22Rv1 (cell line): ENCODE measurements at regions not wholly inside any gene's neighbourhood (a gene's known extent, or its start where the extent isn't known, plus 50 kb on each side); places are given as distances from the start of the nearest gene placed in this dataset.

Experiments
- ZFX ChIP-seq: fragments of 450-650 bp; IDR thresholded peaks from 2 replicates; pipeline ENCODE4 v1.6.1; 2017; ENCODE audit warnings: antibody characterized with exemption, borderline replicate concordance
- TF ChIP-seq, protein P1 (sequence below): fragments of 450-650 bp; IDR thresholded peaks from 2 replicates; pipeline ENCODE4 v1.5.1; 2017; ENCODE audit warnings: mild to moderate bottlenecking

DNA sequence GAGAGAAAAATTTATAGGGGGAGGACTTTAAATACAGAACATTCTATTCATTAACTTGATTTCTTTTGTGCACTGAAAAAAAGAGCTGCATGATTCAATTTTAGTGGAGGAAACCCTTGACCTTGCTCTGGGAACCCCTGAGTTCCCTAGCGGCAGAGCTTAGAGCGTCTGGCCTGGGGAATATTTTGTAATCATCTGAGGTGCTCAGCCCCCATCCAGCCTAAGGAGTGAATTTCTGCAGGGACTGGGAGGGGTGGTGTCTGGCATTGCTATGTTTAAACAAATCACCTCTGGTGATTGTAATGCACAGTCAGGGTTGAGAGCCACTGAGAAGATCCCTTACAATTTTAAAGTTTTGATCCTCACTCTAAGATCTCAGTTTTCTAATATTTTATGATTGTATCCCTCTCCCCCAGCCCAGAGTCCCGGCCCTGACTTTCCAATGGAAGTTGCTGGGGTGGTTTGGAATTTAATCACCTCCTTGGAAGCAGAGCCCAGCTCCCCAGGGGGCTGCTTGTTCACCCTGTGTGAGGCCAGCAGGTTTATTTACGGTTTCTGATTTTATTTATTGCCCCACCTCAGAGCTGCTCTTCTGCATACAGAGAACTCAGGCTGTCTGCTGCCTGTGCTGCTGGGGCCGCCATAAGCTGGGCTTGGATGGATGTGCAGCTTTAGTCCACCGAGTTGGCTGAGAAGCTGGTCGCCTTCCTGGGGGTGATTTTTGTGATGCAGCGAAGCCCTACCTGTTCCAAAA is 263.1 kb downstream of the LRFN2 start:
- TF ChIP-seq, protein P1, sequence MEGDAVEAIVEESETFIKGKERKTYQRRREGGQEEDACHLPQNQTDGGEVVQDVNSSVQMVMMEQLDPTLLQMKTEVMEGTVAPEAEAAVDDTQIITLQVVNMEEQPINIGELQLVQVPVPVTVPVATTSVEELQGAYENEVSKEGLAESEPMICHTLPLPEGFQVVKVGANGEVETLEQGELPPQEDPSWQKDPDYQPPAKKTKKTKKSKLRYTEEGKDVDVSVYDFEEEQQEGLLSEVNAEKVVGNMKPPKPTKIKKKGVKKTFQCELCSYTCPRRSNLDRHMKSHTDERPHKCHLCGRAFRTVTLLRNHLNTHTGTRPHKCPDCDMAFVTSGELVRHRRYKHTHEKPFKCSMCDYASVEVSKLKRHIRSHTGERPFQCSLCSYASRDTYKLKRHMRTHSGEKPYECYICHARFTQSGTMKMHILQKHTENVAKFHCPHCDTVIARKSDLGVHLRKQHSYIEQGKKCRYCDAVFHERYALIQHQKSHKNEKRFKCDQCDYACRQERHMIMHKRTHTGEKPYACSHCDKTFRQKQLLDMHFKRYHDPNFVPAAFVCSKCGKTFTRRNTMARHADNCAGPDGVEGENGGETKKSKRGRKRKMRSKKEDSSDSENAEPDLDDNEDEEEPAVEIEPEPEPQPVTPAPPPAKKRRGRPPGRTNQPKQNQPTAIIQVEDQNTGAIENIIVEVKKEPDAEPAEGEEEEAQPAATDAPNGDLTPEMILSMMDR, result no peak
- no peak for TF ChIP-seq ZFX
